ENCODE measurements at regions not wholly inside any gene's neighbourhood (a gene's known extent, or its start where the extent isn't known, plus 50 kb on each side); places are given as distances from the start of the nearest gene placed in this dataset.

DNA sequence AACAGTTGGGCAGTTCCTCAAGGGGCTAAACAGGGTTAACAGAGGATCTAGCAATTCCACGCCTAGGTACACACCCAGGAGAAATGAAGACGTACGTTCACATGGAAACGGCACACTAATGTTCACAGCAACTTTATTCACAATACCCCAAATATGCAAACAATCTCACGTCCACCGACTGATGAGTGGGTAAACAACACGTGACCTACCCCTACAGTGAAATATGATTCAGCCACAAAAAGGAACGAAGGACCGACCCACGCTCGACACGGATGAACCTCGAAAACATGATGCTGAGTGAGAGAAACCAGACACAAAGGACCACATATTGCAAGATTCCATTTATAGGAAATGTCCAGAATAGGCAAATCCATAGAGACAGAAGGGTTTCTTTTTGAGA is 112.7 kb downstream of the NCOR2 start:
- TF ChIP-seq, protein P1, sequence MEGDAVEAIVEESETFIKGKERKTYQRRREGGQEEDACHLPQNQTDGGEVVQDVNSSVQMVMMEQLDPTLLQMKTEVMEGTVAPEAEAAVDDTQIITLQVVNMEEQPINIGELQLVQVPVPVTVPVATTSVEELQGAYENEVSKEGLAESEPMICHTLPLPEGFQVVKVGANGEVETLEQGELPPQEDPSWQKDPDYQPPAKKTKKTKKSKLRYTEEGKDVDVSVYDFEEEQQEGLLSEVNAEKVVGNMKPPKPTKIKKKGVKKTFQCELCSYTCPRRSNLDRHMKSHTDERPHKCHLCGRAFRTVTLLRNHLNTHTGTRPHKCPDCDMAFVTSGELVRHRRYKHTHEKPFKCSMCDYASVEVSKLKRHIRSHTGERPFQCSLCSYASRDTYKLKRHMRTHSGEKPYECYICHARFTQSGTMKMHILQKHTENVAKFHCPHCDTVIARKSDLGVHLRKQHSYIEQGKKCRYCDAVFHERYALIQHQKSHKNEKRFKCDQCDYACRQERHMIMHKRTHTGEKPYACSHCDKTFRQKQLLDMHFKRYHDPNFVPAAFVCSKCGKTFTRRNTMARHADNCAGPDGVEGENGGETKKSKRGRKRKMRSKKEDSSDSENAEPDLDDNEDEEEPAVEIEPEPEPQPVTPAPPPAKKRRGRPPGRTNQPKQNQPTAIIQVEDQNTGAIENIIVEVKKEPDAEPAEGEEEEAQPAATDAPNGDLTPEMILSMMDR (IDR thresholded peaks at IDR 0.05) = no peak
- no peak for TF ChIP-seq POLR2A (IDR thresholded peaks at IDR 0.05)
